DMS 273 (cell line): ENCODE measurements at regions not wholly inside any gene's neighbourhood (a gene's known extent, or its start where the extent isn't known, plus 50 kb on each side); places are given as distances from the start of the nearest gene placed in this dataset.

Experiments used
- DNase-seq: peaks from one replicate; lab custom pipeline; 2025; ENCODE audit not compliant: unreplicated experiment; lab: John Stamatoyannopoulos, UW

DNA sequence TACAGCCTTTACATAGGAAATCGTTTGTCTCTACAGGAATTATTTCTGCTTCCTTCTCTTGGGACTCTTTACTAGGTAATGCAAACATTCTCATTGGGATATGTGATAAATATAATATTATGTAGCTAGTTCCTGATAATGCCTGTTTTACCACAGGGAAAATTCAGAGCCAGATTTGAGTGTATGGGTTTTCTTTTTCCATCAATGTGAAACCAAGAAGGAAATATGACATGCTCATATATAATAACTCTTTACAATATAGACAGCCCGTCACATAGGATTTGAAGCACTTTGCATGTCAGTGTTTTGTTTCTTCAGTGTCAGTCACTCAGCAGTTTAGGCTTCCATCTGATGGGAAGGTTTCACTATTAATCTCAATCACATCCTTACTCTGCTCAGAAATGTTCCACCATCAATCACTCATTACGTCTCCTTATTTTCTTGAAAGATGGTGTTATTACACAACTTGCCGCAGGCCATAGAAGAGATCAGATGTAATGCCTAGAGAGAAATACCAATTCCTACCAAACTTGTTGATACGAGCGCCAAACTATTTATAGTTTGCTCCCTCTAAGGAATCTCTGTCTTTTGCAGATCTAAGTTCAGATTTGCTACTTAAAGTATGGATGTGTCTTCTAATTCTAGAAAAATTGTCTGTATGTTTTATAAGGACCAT, 314.8 kb downstream of the DIPK2A start:
- no peak for DNase-seq

DNA sequence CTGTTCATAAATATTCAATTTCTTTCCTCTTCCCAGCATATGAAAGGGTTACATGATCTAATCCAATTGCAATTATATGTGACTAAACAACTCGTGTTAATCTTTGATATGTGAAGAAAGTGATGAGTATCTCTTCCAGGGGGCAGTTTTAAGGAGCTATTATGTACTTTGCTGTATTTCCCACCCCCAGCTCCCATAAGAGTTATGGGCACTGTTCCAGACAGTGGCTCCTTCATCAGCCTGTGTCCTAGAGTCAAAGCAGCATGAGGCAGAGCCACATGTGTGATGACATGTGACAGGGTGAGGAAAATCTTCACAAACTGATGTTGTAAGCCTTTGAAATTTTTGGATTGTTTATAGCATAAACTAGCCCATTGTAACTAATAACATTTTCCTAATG, 315.4 kb downstream of the DIPK2A start:
- DNase-seq, result peak; percentile 27

DNA sequence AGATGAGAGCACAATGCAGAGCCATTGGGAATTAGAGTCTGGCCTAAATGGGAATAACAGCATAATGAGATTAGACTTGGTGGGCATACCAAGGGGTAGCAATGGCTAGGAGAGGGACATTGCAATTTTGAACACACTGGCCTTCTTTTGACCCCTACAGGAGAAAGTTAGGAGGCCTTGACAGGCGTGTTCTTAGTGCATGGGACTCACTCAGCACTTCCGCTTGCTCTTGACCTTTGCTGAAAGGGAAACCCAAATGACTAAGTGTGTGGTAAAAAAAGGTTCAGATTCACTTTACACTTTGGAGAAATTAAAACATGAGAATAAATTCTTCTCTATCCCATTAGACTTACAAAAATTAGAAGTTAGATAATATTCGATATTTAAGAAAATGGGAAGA, 317.4 kb downstream of the DIPK2A start:
- no peak for DNase-seq

DNA sequence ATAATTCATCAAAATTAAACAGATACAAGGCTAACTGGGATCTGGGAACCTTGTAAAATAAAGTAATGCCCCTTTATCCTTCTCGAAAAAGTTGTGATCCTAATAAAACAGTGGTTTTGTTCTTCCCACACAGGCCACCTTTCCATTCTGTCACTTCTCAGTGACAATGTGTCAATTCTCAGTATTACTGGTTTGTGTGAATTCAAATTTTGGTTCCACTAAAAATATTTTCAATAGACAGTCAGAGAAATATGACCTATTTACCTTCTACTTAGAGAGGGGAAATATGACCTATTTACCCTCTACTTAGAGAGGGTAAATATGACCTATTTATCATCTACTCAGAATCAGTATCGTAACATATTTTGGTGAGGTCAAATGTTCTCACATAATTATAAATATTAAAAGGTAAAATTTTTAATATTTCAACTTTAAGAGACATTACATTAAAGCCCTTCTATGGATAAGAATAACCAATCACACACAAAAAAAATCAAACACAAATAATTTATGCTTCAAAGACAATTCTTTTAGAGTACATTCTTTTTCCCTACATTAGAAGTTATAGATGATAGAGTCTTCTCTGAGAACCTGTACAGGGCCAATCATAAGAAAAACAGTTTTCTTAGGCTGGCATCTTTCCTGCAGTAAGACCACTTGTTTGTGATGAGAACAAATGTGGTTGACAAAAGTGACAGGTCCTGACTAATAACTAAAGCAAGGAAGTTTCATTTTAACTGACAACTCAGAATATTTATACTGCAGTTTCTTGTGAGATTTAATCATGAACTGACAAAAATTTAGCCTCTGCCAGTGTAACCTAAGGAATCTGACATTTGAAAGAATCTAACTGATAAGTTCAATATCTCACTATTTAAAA, 323.3 kb downstream of the DIPK2A start:
- DNase-seq, result no peak

DNA sequence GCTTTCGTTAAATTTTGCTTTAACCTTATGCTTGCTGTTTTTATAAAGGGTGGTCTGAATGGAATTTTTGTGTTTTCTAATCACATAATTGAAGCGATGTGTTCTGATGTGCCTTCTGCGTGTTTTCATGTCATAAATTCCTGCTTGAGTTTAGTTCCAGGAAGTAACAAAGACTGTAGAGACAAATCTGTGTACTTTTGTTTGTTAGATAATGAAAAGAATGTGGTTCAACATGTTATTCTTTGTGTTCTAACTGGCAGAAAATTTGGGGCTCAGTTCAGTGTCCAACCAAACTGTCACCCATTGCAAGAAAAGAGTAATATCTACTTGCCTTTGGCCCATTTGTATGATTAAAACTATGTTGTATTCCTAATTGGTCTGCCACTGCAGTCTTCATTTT, 324.0 kb downstream of the DIPK2A start:
- DNase-seq, result no peak

DNA sequence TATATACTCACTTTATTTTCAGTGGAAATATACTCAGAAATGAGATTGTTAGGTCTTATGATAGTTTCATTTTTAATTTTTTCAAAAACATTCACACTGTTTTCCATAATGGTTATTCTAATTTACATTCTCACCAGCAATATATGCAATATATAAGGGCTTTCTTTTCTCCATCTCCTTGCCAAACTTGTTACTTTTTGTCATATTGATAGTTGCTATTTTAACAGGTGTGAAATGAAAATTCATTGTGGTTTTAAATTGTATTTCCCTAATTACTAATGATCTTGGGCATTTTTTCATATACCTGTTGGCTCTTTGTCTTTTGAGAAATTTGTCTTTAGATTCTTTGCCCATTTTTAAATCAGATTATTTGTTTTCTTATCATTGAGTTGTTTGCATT, 325.2 kb downstream of the DIPK2A start:
- no peak for DNase-seq

DNA sequence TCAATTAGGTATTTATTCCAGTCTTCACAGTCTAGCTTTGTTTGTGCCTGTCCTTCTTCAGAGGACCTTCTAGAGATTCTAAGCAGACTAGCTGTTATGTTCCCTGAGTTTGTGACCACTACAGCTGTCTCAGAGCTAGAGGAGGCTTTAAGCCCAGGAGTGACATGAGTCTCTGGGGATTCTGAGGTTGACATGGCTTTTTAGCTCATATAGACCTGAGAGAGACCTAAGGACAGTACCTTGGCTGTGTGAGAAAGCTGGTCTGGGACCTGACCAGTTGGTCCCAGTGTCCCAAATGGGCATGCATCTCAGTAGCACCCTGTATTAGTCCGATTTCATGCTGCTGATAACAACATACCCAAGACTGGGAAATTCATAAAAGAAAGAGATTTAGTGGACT, 330.2 kb downstream of the DIPK2A start:
- DNase-seq, result no peak

DNA sequence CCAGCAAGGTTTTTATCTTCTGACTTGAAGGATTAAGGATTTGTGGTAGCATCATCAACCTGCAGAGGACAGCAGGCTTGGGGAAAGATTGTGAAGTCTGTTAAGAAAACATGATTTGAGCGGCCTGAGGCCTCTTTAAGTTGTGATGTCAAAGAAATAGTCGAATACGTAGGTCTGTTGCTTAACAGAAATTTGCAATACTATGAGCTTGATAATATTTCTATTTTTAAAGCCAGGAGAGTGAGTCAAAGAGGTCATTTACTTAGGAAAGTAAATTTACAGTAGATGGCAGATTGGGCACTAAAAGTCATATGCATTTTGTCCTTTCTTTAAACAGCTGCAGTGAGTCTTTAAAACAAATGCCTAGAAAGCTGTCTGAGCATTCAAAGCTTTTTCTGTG, 336.3 kb downstream of the DIPK2A start:
- no peak for DNase-seq

DNA sequence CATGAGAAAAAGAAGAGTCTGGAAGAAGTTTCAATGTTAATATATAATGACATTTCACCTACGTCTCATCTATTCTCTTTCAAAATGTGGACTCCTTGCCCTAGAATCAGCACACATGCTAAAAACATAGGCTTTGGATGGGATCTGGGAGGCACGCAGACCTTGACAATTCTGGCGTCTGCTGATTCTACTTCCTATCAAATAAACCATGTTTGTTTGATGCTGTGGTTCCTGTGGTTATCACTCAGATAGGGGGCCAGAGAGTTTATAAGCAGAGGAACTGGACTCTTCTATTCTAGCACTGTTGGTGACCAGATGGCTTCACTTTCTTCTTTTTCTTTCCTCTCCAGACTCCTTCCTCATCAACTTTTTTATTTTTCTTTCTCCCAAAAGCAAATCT, 336.8 kb downstream of the DIPK2A start:
- no peak for DNase-seq

DNA sequence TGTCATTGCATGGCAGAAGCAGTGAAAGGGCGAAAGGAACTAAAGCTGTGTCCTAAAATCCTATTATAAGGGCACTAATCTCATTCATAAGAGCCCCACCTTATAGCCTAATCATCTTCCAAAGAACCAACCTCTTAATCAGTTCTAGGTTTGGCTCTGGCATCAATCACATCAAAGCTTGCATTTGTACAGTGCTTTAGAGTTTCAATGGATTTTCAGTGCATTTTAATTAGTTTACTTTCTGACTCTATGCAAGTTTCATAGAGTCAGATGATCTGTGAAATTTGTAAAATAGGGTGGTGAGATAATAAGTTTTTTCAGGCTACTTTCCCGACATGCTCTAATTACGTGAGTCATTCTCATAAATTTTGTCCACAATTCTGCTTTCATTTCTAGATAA, 341.1 kb downstream of the DIPK2A start:
- no peak for DNase-seq

DNA sequence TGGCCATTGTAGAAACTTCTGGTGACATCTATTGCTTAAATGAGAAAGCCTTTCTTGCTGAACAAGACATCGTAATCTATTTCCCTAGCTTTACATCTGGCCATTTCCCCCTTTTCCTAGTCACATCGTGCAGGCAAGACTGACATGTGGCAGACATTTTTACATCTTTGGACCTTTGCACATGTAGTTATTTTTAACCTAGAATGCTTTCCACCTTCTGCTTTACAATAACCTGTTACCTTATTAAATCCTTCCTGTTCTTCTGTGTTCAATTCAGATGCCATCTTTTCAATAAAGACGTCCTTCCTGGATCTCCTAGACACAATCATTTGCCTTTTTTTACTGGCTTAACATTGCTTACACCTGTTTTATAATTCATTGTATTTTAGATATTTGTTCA, 343.3 kb downstream of the DIPK2A start:
- peak; percentile 46 for DNase-seq

DNA sequence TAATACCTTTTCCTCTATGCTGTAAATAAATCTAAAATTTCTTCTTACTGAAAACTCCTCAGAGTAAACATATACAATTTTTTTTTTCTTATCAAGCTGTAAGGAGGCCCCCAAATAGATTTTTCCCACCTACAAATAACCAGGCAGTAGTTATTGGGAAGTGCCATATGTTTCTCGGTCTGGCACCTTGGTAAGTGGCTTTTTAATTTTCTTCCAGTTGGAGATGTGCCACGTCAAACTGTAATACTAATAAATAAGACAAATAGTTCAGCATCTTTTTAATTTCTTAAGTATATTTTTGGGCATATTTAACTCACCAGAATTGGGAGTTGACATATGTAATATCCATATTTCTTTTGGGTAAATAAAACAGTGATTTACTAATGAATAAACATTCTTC, 346.3 kb downstream of the DIPK2A start:
- peak; percentile 68 for DNase-seq

DNA sequence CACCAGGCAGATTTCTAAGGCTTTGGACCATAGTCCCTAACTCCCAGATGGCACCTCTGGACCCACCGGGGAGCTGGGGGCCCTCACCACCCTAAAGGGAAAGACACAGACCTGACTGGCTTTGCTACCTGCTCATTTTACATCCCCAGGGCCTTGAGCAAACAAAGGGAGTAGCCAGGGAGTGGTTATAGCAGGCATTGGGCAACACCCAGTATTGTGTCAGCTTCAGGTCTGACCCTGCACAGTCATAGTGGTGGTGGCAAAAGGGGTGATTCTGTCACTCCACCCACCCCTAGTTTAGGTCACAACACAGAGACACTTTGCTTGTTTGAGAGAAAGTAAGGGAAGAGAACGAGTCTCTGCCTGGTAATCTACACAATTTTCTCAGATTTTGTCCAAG, 352.5 kb downstream of the DIPK2A start:
- DNase-seq, result no peak

DNA sequence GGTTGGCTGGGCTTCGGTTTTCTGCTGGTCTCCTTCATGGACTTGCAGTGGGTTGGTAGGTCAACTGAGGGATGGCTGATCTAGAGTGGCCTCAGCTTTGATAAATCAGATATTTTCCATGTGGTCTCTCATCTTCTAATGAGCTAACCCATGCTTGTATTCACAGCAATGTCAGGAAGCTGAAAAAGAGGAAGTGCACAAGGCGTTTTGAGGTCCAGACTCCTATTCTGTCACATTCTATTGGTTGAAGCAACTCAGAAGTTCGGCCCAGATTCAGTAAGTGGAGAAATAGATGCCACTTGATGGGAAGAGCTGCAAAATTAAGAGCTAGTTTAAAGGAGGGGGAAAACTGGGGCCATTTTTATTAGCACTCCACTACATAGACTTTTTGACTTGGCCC, 361.2 kb downstream of the DIPK2A start:
- no peak for DNase-seq

DNA sequence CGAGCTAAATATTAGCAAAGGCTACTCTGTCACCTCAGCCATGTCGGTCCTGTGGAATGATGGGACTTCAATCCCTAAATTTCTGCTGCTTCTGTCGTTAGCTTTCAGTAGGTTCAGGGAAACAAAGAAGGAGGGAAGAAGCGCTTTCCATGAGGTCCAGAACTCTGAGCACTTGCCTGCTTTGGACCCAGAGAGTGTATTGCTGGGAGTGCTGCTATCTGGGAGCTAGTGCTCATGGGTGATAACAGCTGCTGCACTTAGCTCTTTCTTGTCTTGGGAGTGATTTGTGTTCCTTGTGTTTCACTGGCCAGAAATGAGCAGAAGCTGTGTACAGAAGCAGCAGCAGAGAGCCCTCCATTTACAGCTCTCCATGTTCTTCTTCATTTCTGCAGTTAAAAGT, 369.8 kb downstream of the DIPK2A start:
- DNase-seq, result no peak

DNA sequence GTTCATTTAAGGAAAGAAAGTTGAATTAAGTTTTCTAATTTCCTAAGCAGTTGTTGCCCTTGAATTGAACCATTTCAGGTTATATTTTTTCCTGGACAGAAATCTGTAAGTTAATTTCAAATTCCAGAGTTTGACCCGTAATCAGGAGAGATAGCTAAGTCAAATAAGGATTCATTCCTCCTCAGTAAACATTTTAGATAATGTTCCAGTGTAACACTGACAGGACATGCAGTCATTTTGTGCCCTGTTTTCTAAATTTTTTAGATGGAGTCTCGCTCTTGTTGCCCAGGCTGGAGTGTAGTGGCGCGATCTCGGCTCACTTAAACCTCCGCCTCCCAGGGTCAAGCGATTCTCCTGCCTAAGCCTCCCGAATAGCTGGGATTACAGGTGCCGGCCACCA, 371.7 kb downstream of the DIPK2A start:
- DNase-seq, result no peak

DNA sequence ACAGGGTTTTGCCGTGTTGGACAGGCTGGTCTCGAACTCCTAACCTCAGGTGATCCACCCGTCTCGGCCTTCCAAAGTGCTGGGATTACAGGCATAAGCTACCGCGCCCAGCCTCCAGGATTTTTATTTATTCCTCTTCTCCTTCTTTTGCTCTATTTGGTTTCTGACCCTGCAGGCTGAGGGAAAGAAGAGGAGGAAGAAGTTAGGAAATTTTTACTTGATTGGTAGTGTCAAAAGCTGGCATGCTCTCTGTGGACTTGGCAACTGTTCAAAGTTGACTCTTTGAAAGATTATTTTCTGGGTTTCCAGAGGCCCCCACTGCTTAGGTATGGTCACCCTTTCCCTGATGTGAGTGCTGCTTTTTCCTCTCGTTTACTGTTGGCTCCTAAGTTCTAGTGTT, 372.2 kb downstream of the DIPK2A start:
- DNase-seq, result no peak

DNA sequence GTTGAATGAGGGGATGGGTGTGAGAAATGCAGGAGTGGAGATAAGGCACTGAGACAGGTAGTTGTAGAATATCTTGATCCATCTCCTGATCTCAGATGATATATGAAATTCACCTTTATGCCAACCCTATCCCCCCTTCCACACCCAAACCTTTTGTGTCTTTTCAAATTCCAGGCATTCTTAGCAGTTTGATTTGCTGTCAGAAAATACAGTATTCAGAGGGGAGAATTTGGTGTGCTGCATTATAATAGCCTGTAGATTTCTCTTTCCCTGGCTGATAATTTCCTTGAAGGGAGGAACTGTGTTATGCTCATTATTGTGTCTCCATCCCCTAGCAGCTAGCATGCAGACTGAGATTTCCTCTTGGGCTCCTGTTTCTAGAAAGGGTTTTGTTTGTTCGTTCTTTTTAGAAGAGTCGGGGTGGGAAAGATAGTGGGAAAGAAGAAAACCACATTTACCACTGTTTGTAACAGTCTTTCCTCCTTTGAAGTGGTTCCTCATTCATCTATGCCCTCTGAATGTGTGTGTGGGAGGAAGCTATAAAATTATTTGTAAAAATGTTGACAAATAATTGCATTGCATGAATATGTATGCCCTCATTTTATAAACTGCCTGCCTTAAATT, 373.4 kb downstream of the DIPK2A start:
- DNase-seq, result no peak

DNA sequence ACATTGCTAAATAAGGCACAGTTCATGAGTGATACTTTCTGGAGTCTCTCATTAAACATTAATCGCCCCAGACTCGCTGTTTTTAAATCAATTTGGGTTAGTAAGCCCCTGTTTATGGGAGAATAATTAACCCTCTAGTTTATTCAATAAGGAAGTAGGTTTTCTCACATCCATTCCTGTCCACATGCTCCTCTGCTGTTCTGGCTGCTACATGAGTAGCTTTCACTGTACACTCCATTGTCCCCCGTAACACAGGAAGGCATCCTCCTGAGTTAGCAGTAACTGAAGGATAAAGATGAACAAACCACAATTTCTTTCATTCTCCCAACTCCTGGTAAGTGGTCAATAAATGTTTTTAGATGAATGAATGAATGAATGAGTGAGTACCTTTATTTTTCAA, 378.5 kb downstream of the DIPK2A start:
- DNase-seq, result no peak

DNA sequence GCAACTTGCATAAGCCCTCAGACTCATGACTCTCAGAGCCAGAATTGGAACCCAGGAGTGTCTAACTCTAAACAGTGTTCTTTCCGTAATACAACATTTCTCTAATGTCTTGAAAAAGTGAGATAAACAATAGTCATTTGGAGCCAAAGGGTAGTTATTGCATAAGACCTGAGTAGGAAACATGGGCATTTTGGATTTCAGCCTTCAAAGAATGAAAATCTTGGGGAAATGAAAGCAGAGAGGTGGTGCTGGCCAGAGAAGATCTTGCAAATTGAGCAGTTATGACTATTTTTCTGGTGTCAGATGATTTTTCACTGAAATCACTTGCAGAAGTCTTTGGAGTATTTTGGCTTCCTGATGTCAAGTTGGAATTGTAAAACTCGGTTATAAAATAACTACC, 379.4 kb downstream of the DIPK2A start:
- DNase-seq, result no peak

DNA sequence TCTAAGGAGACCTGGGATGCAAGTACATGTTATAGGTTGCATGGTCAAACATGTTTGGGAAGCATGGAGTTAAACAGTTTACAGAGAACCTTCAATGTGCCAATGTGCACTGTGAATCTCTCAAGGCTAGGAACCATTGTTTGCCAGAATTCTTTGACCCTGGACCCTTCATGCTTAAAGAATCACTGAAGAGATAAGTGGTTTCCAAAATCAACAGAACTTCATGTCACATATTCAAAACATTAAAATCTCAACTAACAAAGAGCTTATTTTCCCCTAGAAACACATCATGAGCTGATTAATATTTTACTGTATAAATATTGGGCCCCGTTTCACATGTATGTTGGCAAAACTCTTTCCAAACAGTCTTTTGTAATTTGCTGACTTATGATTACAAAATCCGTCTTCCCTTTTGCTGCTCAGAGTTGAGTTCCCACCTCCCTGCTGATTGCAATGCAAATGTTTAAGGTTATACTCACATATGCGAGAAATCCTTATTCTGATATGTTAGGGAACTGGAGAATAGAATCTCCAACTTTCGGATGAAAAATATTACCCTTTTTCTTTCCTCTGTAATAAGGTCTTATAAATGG, 380.2 kb downstream of the DIPK2A start:
- DNase-seq, result no peak

DNA sequence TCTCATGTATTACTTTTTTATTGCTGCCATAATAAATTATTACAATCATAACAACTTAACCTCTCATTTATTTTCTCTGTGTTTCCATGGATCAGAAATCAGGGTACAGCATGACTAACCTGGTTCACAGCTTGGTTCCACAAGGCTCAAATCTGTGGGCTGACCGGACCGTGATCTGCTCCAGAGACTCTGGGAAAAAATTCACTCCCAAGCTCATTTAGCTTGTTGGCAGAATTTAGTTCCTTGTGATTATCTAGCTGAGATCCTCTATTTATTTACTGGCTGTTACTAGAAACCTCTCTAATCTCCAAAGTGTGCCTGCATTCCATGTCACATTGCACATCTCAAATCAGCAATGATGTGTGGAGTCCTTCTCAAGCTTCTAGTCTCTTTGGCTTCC, 386.6 kb downstream of the DIPK2A start:
- DNase-seq, result no peak
